ENCODE measurements at regions not wholly inside any gene's neighbourhood (a gene's known extent, or its start where the extent isn't known, plus 50 kb on each side); places are given as distances from the start of the nearest gene placed in this dataset.

- TF ChIP-seq CTCF (conservative IDR thresholded peaks at IDR 0.05; ENCODE audit: low read depth, low read length) = no peak
- TF ChIP-seq EZH2 (IDR thresholded peaks at IDR 0.05; ENCODE audit: low read length, unreplicated experiment) = no peak
- TF ChIP-seq EZH2phosphoT487 (IDR thresholded peaks at IDR 0.05; ENCODE audit: borderline replicate concordance, low read length) = no peak
Measured at GRCh38 chr3:84637272-84637671, 321.5 kb upstream of the CADM2 start.

Data from PC-3 (cell line).